Adrenal gland (tissue), 5 donors: ENCODE measurements at regions not wholly inside any gene's neighbourhood (a gene's known extent, or its start where the extent isn't known, plus 50 kb on each side); places are given as distances from the start of the nearest gene placed in this dataset.

Experiments used
- POLR2A ChIP-seq, 2 donors: fragments of 450-650 bp; IDR thresholded peaks; one replicate each; pipeline ENCODE4 v1.6.1; 2017; ENCODE audit warnings: antibody characterized with exemption in 2 of 2, mild to moderate bottlenecking in 2 of 2, moderate library complexity in 1 of 2
- TF ChIP-seq, protein P1 (sequence below), 6 experiments: fragments of 450-650 bp in 4 of 6; fragments of 200-600 bp in 2 of 6; sonication (generic) in 1 of 6; IDR thresholded peaks; 1 replicate in 5 of 6; 2 replicates in 1 of 6; pipeline versions ENCODE4 v1.5.1 to v1.8.0; 2016 to 2021; ENCODE audit warnings: antibody characterized with exemption in 6 of 6, mild to moderate bottlenecking in 2 of 6, moderate library complexity in 1 of 6
- donor health status: DM: no; HTN: no; CAD: no.

GRCh38 chr12:105431537-105432100 is 101.1 kb downstream of the C12orf75 start:
- no peak for TF ChIP-seq POLR2A (IDR thresholded peaks at IDR 0.05)
- TF ChIP-seq, protein P1, sequence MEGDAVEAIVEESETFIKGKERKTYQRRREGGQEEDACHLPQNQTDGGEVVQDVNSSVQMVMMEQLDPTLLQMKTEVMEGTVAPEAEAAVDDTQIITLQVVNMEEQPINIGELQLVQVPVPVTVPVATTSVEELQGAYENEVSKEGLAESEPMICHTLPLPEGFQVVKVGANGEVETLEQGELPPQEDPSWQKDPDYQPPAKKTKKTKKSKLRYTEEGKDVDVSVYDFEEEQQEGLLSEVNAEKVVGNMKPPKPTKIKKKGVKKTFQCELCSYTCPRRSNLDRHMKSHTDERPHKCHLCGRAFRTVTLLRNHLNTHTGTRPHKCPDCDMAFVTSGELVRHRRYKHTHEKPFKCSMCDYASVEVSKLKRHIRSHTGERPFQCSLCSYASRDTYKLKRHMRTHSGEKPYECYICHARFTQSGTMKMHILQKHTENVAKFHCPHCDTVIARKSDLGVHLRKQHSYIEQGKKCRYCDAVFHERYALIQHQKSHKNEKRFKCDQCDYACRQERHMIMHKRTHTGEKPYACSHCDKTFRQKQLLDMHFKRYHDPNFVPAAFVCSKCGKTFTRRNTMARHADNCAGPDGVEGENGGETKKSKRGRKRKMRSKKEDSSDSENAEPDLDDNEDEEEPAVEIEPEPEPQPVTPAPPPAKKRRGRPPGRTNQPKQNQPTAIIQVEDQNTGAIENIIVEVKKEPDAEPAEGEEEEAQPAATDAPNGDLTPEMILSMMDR (IDR thresholded peaks at IDR 0.05): no peak
